Tongue (tissue), 1 donor: ENCODE measurements at regions not wholly inside any gene's neighbourhood (a gene's known extent, or its start where the extent isn't known, plus 50 kb on each side); places are given as distances from the start of the nearest gene placed in this dataset.
"Not testable (repeated sequence)": the region's sequence is repeated elsewhere in the genome, so short reads cannot be mapped to it uniquely, and the experiment has no call there.

Experiments
- DNase-seq: peaks from one replicate; pipeline ENCODE4 v3.0.0-alpha.2; 2015

DNA sequence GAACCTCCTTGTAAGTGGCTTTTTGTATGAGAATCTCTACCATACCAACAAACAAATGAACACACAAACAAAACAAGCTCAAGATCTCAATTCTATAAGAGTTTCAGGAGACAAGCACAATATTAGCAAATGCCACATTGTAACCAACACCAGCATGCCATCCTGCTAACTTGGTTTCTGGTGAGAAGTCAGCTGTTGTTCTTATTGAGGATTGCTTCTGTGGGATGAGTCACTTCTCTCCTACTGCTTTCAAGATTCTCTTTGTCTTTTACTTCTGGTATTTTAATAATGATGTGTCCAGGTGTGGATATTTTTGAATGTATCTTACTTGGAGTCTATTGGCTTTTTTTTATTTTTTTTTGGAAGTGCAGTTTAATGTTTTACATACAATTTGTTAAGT lies 131.7 kb downstream of the BCL2L11 start:
- DNase-seq = no peak

DNA sequence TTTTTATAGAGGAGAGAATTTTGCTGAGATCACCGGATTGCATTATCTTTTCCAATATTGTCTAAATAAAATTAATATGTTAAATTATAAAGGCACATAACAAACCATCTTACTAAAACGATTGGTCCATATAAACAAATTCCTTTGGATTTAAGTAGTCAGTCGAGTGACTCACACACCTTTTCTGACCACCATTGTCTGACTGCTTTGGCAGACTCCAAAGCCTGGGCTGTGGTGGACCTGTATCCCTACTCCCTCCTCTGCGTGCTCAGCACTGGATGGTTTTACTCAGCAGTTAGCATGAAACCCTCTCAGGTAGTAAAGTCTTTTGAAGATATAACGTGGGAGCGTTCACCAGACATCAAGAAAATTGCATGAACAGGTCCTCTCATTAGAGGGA lies 134.2 kb downstream of the BCL2L11 start:
- DNase-seq = not testable (repeated sequence)

DNA sequence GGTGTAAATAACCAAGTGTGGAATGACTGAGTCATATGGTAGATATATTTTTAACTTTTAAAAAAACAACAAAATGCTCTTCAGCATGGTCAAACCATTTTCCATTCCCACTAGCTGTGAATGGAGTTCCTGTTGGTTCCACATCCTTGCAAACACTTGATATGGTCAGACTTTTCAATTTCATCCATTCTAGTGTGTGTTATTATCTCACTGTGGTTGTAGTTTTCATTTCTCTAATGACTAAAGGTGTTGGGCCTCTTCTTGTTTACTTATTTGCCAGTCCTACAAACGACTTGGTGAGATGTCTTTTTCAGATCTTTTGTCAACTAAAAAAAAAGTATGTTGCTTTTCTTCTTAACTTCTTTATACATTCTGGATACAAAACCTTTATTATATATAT lies 135.9 kb downstream of the BCL2L11 start:
- DNase-seq = not testable (repeated sequence)

DNA sequence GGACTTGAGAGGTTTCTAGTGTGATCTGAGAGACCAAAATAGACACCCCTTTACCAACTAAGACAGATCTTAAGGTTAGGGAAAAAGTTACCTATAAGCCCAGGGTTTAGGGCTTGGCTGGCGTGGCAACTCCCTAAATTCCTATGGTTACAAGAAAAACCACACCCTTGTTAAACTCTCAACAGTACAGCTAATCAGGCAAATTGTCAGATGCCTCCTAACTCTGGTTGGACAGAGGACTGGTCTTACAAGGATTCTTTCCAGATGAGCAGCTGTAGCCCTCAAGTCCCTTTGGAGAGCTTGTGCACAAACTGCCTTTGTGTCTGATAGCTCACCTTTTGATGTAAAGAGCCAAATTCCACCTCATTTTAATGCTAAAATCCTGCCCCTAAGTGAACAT lies 136.9 kb downstream of the BCL2L11 start:
- DNase-seq = not testable (repeated sequence)

DNA sequence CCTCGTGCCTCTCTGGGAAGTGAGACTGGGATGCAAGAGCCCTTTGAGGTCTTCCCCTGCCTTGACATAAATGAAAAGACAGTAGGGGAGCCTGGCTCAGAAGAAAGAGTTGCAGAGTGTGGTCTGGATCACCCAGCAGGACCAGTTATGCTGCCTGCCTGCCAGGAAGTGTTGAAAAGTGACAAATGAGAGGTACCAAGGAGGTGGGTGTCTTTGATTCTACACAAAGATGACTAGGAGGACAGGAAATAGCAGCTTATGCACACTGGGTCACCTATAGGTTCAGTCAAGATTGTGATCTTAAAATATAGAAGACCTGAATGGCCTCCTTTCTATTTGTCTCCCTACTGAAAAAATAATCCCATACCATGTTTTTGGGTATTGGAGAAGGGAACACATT lies 137.6 kb downstream of the BCL2L11 start:
- not testable (repeated sequence) for DNase-seq

DNA sequence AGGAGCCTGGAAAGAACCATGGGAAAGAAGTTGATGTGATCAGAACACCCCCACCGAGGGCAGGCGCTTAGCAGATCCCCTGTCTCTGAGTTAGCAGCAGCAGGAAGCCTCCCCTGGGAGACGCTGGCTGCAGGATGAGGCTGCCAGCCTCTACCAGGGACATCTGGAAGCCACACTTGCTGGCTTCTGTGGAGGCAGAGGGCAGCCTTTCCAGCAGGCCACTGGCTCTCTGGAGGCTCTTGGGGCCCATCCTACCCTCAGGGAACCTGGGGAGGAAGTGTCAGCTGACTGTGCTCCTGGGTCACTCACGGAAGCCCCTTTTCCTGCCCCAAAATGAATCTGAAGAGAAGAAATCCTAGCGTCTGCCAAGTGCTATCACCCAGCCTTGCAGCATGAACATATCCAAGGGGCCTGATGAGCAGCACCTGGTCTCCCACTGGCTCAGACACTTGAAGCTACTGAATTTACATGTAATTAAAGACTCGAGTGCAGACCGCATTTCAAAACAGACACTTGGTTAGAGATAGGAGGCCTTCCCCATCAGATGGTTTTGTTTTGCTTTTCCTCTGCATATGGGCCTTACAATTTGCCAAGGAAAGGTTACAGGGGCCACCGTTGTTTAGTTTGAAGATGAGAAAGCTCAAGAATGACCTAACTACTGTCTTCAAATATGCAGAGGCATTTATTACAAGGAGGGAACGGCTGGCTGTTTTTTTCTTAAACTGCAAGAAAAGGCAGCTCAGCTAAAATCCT lies 142.1 kb downstream of the BCL2L11 start:
- not testable (repeated sequence) for DNase-seq

DNA sequence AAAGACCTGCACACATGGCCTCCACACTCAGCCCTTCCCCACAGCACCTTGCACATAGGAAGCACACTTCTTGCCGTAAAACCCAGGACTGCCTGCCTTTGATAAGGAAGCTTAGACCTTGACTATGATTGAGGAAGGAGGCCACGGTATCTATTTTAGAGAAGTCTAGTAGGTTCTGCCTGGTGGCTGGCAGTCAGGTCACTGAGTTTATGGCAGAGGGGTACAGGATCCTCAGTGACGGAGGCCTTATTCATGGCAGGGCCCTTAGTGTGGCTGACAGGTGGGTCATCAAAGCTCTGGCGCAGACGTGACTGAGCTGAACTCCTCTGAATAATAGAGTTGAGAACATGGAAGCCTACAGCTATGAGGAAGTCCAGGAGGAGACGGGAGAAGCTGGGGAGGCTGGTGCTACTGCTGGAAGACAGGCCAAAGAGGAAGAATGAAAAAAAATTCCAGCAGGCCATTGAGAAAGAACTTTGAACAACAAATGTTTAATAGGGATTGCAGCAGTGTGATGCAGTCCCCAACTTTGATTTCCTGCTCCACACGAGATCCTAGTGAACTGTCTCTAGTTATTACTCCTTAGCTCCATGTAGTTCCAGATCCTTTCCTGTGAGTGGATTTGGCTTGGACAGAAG lies 142.8 kb downstream of the BCL2L11 start:
- not testable (repeated sequence) for DNase-seq

DNA sequence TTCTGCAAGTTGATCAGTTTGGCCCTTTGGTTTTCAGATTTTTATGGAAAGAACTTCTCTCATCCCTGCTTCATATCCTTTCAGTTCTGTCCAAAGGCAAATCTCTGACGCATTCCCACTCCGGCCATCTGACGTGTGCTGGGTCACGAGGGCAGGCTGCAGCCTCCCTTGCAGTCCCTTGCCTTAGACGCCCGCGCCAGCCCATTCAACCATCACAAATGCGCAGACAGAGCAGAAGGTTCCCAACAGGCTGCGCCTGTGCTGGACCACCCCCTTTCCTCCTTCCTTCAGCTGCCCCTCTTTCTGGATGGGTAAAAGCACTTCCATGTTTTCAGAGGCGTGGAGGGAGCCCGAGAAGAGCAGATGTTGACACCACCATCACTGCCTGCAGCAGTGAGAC lies 144.2 kb downstream of the BCL2L11 start:
- not testable (repeated sequence) for DNase-seq

DNA sequence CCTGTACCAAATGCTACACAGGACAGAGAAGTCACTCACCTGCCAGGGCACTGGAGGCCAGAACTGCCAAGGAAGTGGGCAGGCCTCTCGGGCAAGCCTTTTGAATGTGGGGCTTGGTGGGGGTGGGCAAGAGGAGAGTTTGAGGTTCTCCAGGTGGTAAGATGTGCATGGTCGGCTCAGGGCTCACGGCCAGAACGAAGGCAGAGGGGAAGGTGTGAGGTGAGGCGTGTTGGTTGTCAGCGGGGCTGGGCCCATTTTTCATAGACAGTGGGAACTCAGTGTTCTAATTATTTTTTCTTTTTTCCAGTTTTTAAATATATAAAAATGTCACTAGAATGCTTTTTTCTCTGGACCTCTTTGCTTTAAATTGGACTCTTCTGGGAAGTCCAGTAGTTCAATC lies 145.8 kb downstream of the BCL2L11 start:
- not testable (repeated sequence) for DNase-seq

DNA sequence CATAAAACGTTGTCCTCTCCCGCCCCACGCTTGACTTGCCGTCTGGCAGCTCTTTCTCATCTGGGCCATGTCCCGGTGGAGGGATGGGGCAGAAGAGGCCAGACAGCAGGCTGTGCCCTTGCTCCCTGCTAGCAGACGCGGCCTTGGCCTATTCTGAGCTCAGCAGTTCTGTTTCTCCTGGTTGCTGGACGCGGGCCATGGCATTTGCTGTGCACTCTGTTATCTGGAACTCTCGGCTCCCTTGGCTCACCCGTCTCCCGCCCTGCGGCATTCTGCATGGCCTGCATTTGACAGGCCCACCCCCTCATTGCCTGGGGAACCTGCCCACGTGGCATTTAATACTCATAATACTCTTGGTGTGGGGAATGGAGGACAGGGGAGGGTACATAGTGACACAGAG lies 146.3 kb downstream of the BCL2L11 start:
- DNase-seq = not testable (repeated sequence)

DNA sequence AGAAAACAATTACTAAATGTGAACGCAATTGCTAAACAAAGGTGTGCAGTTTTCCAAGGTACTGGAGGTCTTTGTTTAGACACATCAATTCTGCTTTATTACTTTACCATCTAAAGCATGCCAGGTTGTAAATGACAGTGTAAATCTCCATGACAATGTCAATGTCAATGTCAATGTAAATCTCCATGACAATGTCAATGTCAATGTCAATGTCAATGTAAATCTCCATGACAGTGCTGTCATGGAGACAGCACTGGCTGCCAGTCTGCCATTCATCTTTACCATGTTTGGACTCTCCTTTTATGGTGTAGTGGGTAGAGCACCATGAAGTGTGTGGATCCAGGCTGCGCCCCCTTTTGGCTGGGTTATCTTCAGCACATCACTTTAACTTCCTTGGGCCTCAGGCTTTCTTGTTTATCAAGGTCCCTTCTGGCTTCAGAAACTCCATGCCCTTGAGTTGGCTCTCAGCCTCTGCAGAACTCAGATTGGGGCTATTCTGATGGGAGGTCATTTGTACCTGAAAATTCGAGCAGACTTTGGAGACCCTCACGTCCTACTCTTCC lies 149.1 kb downstream of the BCL2L11 start:
- DNase-seq = not testable (repeated sequence)

DNA sequence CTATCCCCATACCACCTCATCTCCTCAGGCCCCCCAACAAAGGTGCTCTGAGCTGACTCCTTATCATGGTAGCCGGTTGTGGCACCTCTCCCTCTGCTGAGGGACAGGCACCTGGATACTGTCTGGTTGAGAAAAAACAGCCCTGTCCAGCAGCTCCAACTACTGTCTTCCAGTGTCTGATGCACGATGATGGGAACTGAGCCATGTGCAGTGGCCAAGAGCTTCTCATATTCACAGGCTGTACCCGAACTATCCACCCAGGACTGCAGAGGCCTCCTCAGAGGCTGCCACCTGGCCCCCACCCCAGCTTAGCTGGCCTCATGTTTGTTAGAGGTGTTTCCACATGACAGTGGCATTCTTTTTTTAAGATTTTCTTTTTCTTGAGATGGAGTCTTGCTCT lies 149.9 kb downstream of the BCL2L11 start:
- not testable (repeated sequence) for DNase-seq

DNA sequence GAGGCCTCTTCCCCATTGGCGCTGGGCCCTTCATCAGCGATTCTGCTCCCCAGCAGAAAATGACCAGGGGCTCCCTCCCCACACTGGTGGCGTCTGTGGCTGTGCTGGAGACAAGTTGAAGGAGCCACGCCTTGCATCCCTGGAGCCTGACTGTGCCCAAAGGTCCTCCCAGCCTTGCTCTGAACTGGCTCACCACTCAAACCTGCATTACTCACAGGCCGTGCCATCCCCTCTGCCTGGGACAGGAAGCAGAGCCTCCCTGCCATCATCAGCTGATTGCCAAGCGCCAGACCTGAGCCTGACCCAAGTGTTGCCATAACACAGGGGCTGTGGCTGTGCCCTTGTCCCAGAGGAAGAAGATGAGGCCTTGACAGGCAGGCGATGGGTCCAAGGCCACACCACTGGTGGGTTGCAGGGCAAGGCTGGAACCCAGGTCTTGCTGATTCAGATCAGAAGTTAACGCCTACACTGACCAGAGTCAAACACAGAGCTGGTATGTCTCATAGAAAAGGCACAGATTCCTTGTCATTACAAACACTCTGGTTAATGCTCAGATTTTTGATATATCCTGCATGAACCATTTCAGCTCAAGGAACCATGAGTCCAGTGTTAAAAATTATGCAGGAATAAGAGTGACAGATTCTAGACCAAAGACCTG lies 151.1 kb downstream of the BCL2L11 start:
- DNase-seq = not testable (repeated sequence)

DNA sequence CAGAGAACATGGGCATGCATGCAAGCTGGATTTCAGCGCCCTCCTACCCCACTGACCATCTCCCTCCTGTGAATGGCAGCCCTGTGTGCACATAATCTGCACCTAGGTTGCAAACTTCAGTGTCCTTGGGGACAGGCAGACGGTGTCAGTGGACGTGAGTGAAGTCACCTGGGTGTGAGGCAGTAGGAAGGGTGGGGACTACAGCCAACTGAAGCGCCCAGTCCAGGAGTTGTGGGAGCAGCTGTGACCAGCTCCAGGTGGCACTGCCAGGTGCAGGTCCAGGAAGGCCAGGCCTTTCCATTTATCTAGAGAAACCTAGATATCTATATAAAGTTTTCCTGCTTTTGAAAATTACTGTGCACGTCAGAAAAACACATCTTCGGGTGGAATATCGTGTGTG lies 152.3 kb downstream of the BCL2L11 start:
- DNase-seq = not testable (repeated sequence)

DNA sequence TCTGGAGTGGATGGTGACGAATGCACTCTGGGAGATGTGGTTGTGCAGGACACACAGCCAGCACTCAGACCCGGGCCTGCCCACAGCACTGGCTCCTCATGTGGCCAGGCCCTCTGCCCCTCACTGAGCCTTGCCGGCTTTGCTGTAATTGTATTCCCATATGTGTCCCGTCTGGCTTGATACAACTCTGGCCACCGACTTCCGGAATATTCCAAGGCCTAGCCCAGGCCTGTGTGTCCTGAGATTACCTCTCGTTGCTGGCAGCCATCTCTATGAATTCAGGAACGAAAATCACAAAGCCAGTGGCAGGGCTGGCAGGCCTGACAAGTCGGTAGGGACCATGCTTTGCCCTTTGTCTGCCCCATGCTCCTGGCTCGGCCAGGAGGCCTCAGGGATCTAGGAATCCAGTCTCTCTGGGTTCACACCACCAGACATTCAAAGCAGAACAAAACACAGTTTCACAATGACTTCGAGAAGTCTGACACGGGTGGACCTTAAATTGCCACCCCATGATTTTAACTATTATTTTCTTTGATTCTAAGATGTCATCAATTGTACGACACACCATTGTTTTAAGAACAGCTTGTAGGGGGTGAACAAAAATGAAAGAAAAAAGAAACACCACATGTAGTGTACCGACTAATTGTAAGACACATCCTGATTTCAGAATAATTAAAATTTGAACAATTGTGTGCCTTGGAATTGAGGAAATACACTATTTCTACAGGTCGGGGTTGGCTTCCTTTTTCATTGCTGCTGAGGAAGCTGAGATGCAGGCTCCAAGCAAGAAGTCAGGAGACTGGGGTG lies 154.5 kb downstream of the BCL2L11 start:
- DNase-seq = not testable (repeated sequence)

DNA sequence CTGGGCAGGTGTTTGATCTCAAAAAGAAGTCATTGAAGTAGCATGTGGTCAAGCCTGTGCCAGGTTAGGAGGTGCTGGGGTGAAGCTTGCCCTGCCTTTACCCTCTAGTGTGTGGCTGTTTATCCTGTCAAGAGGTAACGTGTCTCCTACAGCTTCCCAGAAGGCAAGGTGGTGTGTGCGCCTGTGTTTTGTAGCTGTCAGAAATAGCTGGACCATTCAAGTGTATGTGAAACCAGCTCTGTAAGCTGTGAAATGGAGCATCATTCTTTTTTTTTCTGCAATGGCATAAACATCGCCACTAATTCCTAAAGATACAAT lies 155.1 kb downstream of the BCL2L11 start:
- DNase-seq = not testable (repeated sequence)

DNA sequence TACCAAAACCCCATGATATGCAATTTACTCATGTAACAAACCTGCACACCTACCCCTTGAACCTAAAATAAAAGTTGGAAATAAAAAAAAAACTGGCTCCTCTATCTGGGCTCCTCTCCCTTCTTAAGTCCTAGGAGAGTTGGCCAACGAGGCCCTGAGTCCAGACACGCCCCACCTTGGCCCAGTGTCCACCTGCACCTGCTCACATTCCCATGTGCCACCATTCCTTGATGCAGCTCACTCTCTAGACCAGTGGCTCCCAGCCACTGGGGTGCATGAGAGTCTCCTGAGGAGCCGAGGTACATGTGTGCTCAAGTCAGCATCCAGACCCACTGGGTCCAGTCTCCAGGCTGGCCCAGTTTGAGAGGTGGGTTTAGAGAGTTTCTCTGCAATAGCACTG lies 157.4 kb downstream of the BCL2L11 start:
- not testable (repeated sequence) for DNase-seq

DNA sequence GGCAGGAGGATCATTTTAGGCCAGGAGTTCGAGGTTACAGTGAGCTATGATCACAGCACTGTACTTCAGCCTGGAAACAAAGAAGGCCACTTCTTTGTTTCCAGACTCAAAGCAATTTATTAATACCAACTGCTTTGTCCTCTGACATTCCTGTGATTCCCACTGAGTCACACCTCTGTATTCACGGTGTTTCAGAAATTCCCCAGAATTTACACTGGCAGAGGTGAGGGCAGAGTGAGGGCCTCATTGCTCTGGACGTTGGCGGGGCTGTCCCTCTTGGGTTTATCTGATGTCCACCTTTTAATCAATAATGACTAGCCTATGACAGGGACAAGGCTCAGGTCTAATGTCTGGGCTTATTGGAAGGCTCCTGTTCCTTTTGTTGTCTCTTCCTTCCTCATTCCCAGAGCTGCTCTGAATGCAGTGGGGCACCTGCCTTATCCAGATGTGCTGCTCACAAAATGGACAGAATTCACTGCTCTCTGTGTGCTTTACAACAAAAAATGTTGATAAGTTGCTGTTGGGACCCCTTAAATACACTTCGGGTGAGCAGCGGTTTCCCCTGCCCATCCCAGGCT lies 160.1 kb downstream of the BCL2L11 start:
- DNase-seq = not testable (repeated sequence)

DNA sequence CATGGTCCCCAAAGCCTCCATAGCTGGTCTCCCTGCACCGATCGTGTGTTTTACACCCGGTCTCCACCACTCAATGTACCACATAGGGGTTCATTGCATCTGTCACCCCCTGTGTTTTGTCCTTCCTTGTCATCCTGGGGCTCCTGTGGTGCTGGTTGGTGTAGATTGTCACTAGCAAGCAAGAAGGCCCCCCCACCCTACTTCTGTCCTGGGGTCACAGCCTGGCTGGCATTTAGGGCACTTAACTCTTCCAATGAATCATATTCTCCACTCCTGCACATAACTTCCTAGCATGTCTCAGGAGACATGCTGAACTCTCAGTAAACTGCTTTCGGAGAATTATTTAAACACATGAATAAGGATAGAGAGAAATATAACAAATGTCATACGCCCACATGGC lies 161.4 kb downstream of the BCL2L11 start:
- not testable (repeated sequence) for DNase-seq

DNA sequence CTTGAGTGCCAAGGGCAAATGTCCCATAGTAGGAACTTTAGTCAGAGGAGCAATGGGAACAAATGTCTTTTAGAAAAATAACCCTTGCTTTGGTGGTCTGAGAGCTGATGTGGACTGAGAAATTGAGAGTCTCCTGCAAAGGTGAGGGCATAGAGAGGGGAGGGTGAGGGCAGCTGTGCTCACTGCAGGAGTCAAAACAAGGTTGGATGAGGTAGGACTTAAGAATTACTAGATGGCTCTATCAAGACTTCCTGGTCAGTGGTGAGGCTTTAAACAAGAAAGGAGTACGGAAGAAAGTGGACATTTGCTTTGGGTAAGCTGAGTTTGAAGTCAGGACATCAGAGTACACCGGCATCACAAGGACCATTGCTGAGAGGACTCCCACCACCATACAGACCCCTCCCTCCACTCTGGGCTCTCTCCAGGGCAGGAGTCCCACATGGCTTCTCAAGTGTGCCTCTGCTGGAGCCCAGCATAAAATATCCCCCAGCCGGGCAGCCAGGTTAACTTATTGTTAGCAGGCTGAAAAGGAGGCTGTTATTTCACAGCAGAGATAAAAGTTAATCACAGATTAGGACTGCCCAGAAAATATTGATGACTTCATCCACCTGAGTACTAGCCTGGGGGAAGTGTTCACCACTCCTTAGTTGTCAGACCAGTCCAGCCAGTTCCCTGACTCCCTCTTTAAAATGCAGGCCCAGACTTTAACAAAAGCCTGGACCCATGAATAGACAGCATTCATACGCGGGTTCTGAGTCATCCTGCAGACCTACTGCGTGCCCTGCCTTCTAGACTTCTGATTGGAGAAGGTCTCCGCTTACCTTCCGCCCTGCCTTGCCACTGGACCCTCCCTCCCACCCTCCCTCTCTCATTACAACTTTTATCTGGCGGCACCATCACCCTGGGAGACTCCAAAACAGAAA lies 167.2 kb downstream of the BCL2L11 start:
- DNase-seq = not testable (repeated sequence)

DNA sequence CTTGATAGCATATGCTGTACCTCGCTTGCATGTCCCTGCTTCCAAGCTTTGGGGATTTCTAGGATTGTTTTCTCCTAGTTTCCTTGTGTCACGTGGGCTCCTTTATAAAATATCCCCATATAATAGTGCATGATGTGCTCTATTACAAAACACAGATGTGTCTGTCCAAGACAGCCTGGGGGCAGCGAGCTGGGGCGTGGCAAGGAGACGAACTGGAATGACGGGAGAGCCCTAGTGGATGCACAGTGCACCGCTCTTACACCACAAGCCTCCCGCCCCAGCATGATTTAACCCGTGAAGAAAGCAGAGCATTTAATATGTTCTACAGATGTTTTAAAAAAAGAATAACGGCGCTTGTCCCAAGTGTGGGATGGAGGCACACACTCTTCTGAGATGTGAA lies 169.7 kb downstream of the BCL2L11 start:
- DNase-seq = not testable (repeated sequence)
